Right lobe of liver (tissue), 6 donors: ENCODE measurements at regions not wholly inside any gene's neighbourhood (a gene's known extent, or its start where the extent isn't known, plus 50 kb on each side); places are given as distances from the start of the nearest gene placed in this dataset.

Experiments
- ATAC-seq, 4 donors: fragments of 200-7000 bp; cut with Tn5 transposase; one replicate each; pipeline ENCODE4 v1.9.1; 2020; ENCODE audit warnings: mild to moderate bottlenecking in 4 of 4, moderate library complexity in 4 of 4
- DNase-seq, 3 donors: peaks; one replicate each; pipeline ENCODE4 v3.0.0-alpha.2; 2020
- H3K27ac ChIP-seq, 3 donors: fragments of 200-600 bp; one replicate each; pipeline ENCODE4 v1.8.0; 2022
- H3K27me3 ChIP-seq, 2 donors: fragments of 200-600 bp; one replicate each; pipeline ENCODE4 v1.8.0; 2022
- H3K36me3 ChIP-seq, 4 donors: fragments of 200-600 bp; sonication (generic) in 1 of 4; one replicate each; pipeline versions ENCODE4 v1.5.1 to v1.8.0; 2017 to 2022; ENCODE audit warnings: control low read depth in 1 of 4
- H3K4me1 ChIP-seq, 4 donors: fragments of 200-600 bp; sonication (generic) in 1 of 4; one replicate each; pipeline versions ENCODE4 v1.5.1 to v1.8.0; 2017 to 2022; ENCODE audit warnings: control low read depth in 1 of 4
- H3K4me3 ChIP-seq, 3 donors: fragments of 200-600 bp; one replicate each; pipeline ENCODE4 v1.8.0; 2022
- H3K9me3 ChIP-seq, 4 donors: fragments of 200-600 bp; sonication (generic) in 1 of 4; one replicate each; pipeline versions ENCODE4 v1.5.1 to v1.8.0; 2017 to 2022; ENCODE audit warnings: control low read depth in 1 of 4
- CTCF ChIP-seq, 4 donors: fragments of 200-600 bp in 3 of 4; fragments of 450-650 bp in 1 of 4; IDR thresholded peaks; one replicate each; pipeline versions ENCODE4 v1.5.1 to v1.8.0; 2016 to 2022; ENCODE audit warnings: antibody characterized with exemption in 4 of 4, mild to moderate bottlenecking in 2 of 4
- POLR2A ChIP-seq: fragments of 450-650 bp; IDR thresholded peaks from one replicate; pipeline ENCODE4 v1.6.1; 2017; ENCODE audit warnings: antibody characterized with exemption, mild to moderate bottlenecking
- WGBS: methylation state at CpG from one replicate; pipeline ENCODE4 v1.1.6; 2018; ENCODE audit warnings: low coverage, low lambda C conversion rate; ENCODE audit not compliant: insufficient coverage; ENCODE audit errors: missing lambda C conversion rate; 5-methylcytosine and 5-hydroxymethylcytosine counted together
- intact Hi-C, 2 donors: fragments of 100-400 bp; cut with DNase I; formaldehyde crosslinking; loops; one replicate each; pipeline versions ENCODE4 v1.11.2 to v1.14.1; 2022
- donor health status: DM: no; HTN: yes; CAD: no.
- donor health status: DM: no; HTN: no; CAD: no.
- donor health status: DM: no; HTN: no; CAD: no.
- donor health status: DM: no; HTN: yes; CAD: no.
- donor health status: DM: no; HTN: yes; CAD: no.

GRCh38 chr13:55606045-55606665, 1534.6 kb upstream of the PRR20A start:
- Histone ChIP-seq H3K9me3 (no peaks in the 10 kb centered on the region), H3K4me1 (no peaks in the 10 kb centered on the region), H3K36me3 (no peaks in the 10 kb centered on the region), H3K4me3 (no peak overlapping the region), H3K27ac (no peak overlapping the region), H3K27me3 (no peaks in the 10 kb centered on the region)
- ATAC-seq: no peak
- WGBS: 74% methylated on average over 4 of the region's 20 CpGs
- intact Hi-C loops: no loop called here
- TF ChIP-seq CTCF (IDR thresholded peaks at IDR 0.05) (no peak), POLR2A (no peak)
- DNase-seq: peak in 1 of 3 donors; percentile 55

DNA sequence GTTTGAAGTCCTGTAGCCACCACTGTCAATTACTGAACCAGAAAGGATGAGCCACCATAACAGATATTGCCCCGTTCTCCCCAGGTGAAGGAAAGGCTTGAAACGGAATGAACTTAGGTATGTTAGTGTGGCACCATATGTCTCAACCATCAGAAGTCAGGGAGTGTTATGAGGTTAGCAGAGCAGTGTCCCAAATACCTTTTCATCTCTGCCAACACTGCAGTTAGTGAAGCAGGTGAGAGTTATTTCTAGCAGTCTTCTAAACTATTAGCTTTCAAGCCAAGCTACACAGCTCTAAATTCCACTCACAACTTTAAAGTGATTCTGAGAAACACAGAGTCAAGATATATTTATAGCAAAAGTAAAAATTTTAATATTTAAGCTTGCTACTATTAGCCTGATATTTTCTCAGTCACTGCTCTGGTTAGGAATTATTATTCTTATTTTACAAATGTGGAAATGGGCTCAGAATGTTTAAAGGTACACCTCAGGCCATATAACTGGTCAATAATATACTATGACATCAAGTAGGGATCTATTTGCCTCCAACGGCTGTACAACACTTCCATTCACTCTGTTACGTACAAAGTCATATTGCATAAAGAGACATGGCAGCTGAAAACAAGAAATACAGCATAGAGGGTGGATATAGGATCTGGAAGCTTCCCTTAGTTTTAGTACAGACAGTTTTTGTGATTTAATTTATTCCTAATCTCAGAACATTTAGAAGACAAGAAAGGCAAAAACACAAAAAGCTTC, 1527.1 kb upstream of the PRR20A start:
- Histone ChIP-seq H3K9me3 (no peaks in the 10 kb centered on the region), H3K4me1 (peaks cover 0 to 5% (median 0%) of the 10 kb centered on the region in 4 donors)
- WGBS: 33% methylated on average over 4 of the region's 4 CpGs

GRCh38 chr13:55615081-55615480, 1525.6 kb upstream of the PRR20A start:
- ATAC-seq: no peak
- Histone ChIP-seq H3K36me3 (no peaks in the 10 kb centered on the region), H3K27me3 (no peaks in the 10 kb centered on the region), H3K9me3 (no peaks in the 10 kb centered on the region), H3K4me3 (no peak overlapping the region), H3K4me1 (peaks cover 0 to 5% (median 0%) of the 10 kb centered on the region in 4 donors), H3K27ac (no peak overlapping the region)
- TF ChIP-seq CTCF (IDR thresholded peaks at IDR 0.05): no peak
- no peak for TF ChIP-seq POLR2A
- intact Hi-C loops: no loop called here
- 75% methylated on average over 1 of the region's 1 CpG for WGBS
- no peak for DNase-seq

More for the DNA sequence above, 1527.1 kb upstream of the PRR20A start:
- no peak overlapping the region for H3K4me3 ChIP-seq
- H3K36me3 ChIP-seq: no peaks in the 10 kb centered on the region
- no peaks in the 10 kb centered on the region for H3K27me3 ChIP-seq
- no peak overlapping the region for H3K27ac ChIP-seq
- intact Hi-C loops: no loop called here
- TF ChIP-seq CTCF (IDR thresholded peaks at IDR 0.05) (no peak), POLR2A (no peak)
- ATAC-seq (no peak), DNase-seq (no peak)

- DNase-seq: no peak
- H3K4me3 ChIP-seq: no peak overlapping the region
- no peak for TF ChIP-seq POLR2A
- TF ChIP-seq CTCF (IDR thresholded peaks at IDR 0.05): no peak
- H3K27ac ChIP-seq: no peak overlapping the region
- H3K4me1 ChIP-seq: no peaks in the 10 kb centered on the region
- 77% methylated on average over 3 of the region's 3 CpGs for WGBS
- no peaks in the 10 kb centered on the region for H3K9me3 ChIP-seq
- H3K36me3 ChIP-seq: no peaks in the 10 kb centered on the region
- ATAC-seq: no peak
- intact Hi-C loops: no loop called here
- no peaks in the 10 kb centered on the region for H3K27me3 ChIP-seq
Measured at GRCh38 chr13:55617241-55617640, 1523.5 kb upstream of the PRR20A start.
